HEK293 (cell line): ENCODE measurements at regions not wholly inside any gene's neighbourhood (a gene's known extent, or its start where the extent isn't known, plus 50 kb on each side); places are given as distances from the start of the nearest gene placed in this dataset.

Experiments used
- CTCF ChIA-PET: fragments of 350-600 bp; formaldehyde crosslinking; extraction: SDS; loops from one replicate; lab custom pipeline; 2021; ENCODE audit warnings: antibody characterized with exemption; lab: Yijun Ruan, JAX
- POLR2A ChIA-PET: fragments of 300-600 bp; formaldehyde crosslinking; extraction: SDS; loops from one replicate; lab custom pipeline; 2020; ENCODE audit warnings: antibody characterized with exemption, inconsistent platforms; lab: Yijun Ruan, JAX
- H3K27ac ChIP-seq: fragments of 200-500 bp; sonication (Bioruptor generic); 2 replicates; pipeline ENCODE4 v1.5.1; 2014; ENCODE audit warnings: low read depth, low read length, control low read depth, inconsistent platforms; ENCODE audit errors: extremely low read depth
- H3K36me3 ChIP-seq, 2 experiments: fragments of 200-500 bp in 1 of 2; sonication (Bioruptor generic) in 1 of 2; 1 replicate in 1 of 2; 2 replicates in 1 of 2; pipeline ENCODE4 v1.5.1; 2014 to 2017; ENCODE audit warnings: inconsistent platforms in 2 of 2, low read length in 2 of 2; ENCODE audit not compliant: control insufficient read depth in 2 of 2, insufficient read depth in 1 of 2
- H3K4me1 ChIP-seq: fragments of 200-500 bp; sonication (Bioruptor generic); 2 replicates; pipeline ENCODE4 v1.5.1; 2014; ENCODE audit warnings: mild to moderate bottlenecking, low read length, inconsistent platforms; ENCODE audit not compliant: control insufficient read depth, insufficient read depth
- H3K4me3 ChIP-seq: 2 replicates; pipeline ENCODE4 v1.5.1; 2011; ENCODE audit warnings: low read depth, mild to moderate bottlenecking, control low read depth, low read length, moderate library complexity
- H3K9me3 ChIP-seq: fragments of 200-500 bp; sonication (Bioruptor generic); 2 replicates; pipeline ENCODE4 v1.5.1; 2014; ENCODE audit warnings: low read depth, low read length, inconsistent platforms; ENCODE audit not compliant: control insufficient read depth, insufficient read depth
- BCL11A ChIP-seq: fragments of 450-650 bp; formaldehyde crosslinking; IDR thresholded peaks from 2 replicates; pipeline ENCODE4 v1.5.1; 2016; ENCODE audit warnings: low read depth, missing biosample characterization, missing genetic modification characterization
- GLIS2 ChIP-seq: fragments of 450-650 bp; formaldehyde crosslinking; IDR thresholded peaks from 2 replicates; pipeline ENCODE4 v1.5.1; 2016; ENCODE audit warnings: missing biosample characterization, missing genetic modification characterization
- MZF1 ChIP-seq: fragments of 450-650 bp; formaldehyde crosslinking; IDR thresholded peaks from 2 replicates; pipeline ENCODE4 v1.5.1; 2017; ENCODE audit warnings: missing biosample characterization, missing genetic modification characterization, borderline replicate concordance
- OSR2 ChIP-seq: fragments of 450-650 bp; formaldehyde crosslinking; IDR thresholded peaks from 2 replicates; pipeline ENCODE4 v1.5.1; 2016; ENCODE audit warnings: missing biosample characterization, missing genetic modification characterization
- SP7 ChIP-seq: fragments of 450-650 bp; formaldehyde crosslinking; IDR thresholded peaks from 2 replicates; pipeline ENCODE4 v1.5.1; 2016; ENCODE audit warnings: missing biosample characterization, missing genetic modification characterization
- YY2 ChIP-seq: fragments of 450-650 bp; formaldehyde crosslinking; IDR thresholded peaks from 2 replicates; pipeline ENCODE4 v1.5.1; 2016; ENCODE audit warnings: missing biosample characterization, missing genetic modification characterization
- ZBTB8A ChIP-seq: fragments of 450-650 bp; formaldehyde crosslinking; IDR thresholded peaks from 2 replicates; pipeline ENCODE4 v1.5.1; 2016; ENCODE audit warnings: missing biosample characterization, missing genetic modification characterization
- ZFP3 ChIP-seq: fragments of 450-650 bp; formaldehyde crosslinking; IDR thresholded peaks from 2 replicates; pipeline ENCODE4 v1.5.1; 2016; ENCODE audit warnings: low read depth, missing biosample characterization, missing genetic modification characterization
- ZNF10 ChIP-seq: fragments of 450-650 bp; formaldehyde crosslinking; IDR thresholded peaks from 2 replicates; pipeline ENCODE4 v1.5.1; 2017; ENCODE audit warnings: missing biosample characterization, missing genetic modification characterization
- ZNF169 ChIP-seq: fragments of 450-650 bp; formaldehyde crosslinking; IDR thresholded peaks from 2 replicates; pipeline ENCODE4 v1.5.1; 2016; ENCODE audit warnings: missing biosample characterization, missing genetic modification characterization
- ZNF202 ChIP-seq: fragments of 450-650 bp; formaldehyde crosslinking; IDR thresholded peaks from 2 replicates; pipeline ENCODE4 v1.5.1; 2016; ENCODE audit warnings: missing biosample characterization, missing genetic modification characterization, borderline replicate concordance
- ZNF221 ChIP-seq: fragments of 450-650 bp; formaldehyde crosslinking; IDR thresholded peaks from 2 replicates; pipeline ENCODE4 v1.5.1; 2017; ENCODE audit warnings: missing biosample characterization, missing genetic modification characterization, borderline replicate concordance
- ZNF248 ChIP-seq: fragments of 450-650 bp; formaldehyde crosslinking; IDR thresholded peaks from 2 replicates; pipeline ENCODE4 v1.5.1; 2017; ENCODE audit warnings: missing biosample characterization, missing genetic modification characterization
- ZNF292 ChIP-seq: fragments of 450-650 bp; formaldehyde crosslinking; IDR thresholded peaks from 2 replicates; pipeline ENCODE4 v1.5.1; 2016; ENCODE audit warnings: low read depth, missing biosample characterization, missing genetic modification characterization, borderline replicate concordance
- ZNF311 ChIP-seq: fragments of 450-650 bp; formaldehyde crosslinking; IDR thresholded peaks from 2 replicates; pipeline ENCODE4 v1.5.1; 2017; ENCODE audit warnings: missing biosample characterization, missing genetic modification characterization, borderline replicate concordance
- ZNF558 ChIP-seq: fragments of 450-650 bp; formaldehyde crosslinking; IDR thresholded peaks from 2 replicates; pipeline ENCODE4 v1.5.1; 2016; ENCODE audit warnings: missing biosample characterization, missing genetic modification characterization
- ZNF626 ChIP-seq: fragments of 450-650 bp; sonication (Bioruptor Pico); formaldehyde crosslinking; IDR thresholded peaks from 2 replicates; pipeline ENCODE4 v1.5.1; 2018; ENCODE audit warnings: missing biosample characterization, missing genetic modification characterization, inconsistent platforms
- ZNF777 ChIP-seq: fragments of 450-650 bp; formaldehyde crosslinking; IDR thresholded peaks from 2 replicates; pipeline ENCODE4 v1.5.1; 2017; ENCODE audit warnings: missing biosample characterization, missing genetic modification characterization, borderline replicate concordance
- ZSCAN23 ChIP-seq: fragments of 450-650 bp; formaldehyde crosslinking; IDR thresholded peaks from 2 replicates; pipeline ENCODE4 v1.5.1; 2016; ENCODE audit warnings: missing biosample characterization, missing genetic modification characterization
- TF ChIP-seq, protein P1 (sequence below): fragments of 450-650 bp; formaldehyde crosslinking; IDR thresholded peaks from 2 replicates; pipeline ENCODE4 v1.5.1; 2016; ENCODE audit warnings: missing biosample characterization, missing genetic modification characterization
- TF ChIP-seq, protein P2 (sequence below): fragments of 450-650 bp; formaldehyde crosslinking; IDR thresholded peaks from 2 replicates; pipeline ENCODE4 v1.5.1; 2016; ENCODE audit warnings: missing biosample characterization, missing genetic modification characterization, low read depth
- TF ChIP-seq, protein P3 (sequence below): fragments of 450-650 bp; formaldehyde crosslinking; IDR thresholded peaks from 2 replicates; pipeline ENCODE4 v1.5.1; 2016; ENCODE audit warnings: missing biosample characterization, missing genetic modification characterization
- TF ChIP-seq, protein P4 (sequence below): fragments of 450-650 bp; formaldehyde crosslinking; IDR thresholded peaks from 2 replicates; pipeline ENCODE4 v1.5.1; 2017; ENCODE audit warnings: missing biosample characterization, missing genetic modification characterization

DNA sequence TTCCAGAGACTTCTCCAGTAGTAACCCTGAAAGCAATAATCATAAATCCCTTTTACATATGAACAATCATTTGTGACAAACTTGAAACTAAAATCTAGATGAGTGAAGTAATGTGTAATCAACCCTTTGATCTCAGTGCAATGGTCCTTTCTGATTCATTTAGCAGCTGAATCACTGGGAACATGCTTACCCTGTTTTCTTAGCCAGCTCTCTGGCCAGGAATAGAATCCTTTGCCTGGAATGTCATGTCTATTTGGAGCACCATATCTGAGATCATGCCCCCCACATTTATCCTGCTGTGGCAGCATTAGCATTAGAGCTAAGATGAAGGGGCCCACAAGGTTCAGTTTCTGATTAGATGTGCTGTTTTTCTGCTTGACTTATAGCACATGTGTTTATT is 309.8 kb downstream of the OXSM start (continued):
- TF ChIP-seq, protein P1, sequence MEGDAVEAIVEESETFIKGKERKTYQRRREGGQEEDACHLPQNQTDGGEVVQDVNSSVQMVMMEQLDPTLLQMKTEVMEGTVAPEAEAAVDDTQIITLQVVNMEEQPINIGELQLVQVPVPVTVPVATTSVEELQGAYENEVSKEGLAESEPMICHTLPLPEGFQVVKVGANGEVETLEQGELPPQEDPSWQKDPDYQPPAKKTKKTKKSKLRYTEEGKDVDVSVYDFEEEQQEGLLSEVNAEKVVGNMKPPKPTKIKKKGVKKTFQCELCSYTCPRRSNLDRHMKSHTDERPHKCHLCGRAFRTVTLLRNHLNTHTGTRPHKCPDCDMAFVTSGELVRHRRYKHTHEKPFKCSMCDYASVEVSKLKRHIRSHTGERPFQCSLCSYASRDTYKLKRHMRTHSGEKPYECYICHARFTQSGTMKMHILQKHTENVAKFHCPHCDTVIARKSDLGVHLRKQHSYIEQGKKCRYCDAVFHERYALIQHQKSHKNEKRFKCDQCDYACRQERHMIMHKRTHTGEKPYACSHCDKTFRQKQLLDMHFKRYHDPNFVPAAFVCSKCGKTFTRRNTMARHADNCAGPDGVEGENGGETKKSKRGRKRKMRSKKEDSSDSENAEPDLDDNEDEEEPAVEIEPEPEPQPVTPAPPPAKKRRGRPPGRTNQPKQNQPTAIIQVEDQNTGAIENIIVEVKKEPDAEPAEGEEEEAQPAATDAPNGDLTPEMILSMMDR (tag by site-specific recombination): no peak
- TF ChIP-seq, protein P2, sequence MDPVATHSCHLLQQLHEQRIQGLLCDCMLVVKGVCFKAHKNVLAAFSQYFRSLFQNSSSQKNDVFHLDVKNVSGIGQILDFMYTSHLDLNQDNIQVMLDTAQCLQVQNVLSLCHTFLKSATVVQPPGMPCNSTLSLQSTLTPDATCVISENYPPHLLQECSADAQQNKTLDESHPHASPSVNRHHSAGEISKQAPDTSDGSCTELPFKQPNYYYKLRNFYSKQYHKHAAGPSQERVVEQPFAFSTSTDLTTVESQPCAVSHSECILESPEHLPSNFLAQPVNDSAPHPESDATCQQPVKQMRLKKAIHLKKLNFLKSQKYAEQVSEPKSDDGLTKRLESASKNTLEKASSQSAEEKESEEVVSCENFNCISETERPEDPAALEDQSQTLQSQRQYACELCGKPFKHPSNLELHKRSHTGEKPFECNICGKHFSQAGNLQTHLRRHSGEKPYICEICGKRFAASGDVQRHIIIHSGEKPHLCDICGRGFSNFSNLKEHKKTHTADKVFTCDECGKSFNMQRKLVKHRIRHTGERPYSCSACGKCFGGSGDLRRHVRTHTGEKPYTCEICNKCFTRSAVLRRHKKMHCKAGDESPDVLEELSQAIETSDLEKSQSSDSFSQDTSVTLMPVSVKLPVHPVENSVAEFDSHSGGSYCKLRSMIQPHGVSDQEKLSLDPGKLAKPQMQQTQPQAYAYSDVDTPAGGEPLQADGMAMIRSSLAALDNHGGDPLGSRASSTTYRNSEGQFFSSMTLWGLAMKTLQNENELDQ (tag by site-specific recombination): no peak
- TF ChIP-seq ZNF777 (tag by site-specific recombination): no peak
- TF ChIP-seq YY2: no peak
- TF ChIP-seq ZNF10: no peak
- no peak for TF ChIP-seq ZNF221
- no peak for TF ChIP-seq MZF1 (tag by site-specific recombination)
- TF ChIP-seq, protein P3, sequence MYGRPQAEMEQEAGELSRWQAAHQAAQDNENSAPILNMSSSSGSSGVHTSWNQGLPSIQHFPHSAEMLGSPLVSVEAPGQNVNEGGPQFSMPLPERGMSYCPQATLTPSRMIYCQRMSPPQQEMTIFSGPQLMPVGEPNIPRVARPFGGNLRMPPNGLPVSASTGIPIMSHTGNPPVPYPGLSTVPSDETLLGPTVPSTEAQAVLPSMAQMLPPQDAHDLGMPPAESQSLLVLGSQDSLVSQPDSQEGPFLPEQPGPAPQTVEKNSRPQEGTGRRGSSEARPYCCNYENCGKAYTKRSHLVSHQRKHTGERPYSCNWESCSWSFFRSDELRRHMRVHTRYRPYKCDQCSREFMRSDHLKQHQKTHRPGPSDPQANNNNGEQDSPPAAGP: no peak
- TF ChIP-seq, all 188 proteins: peak for 0

DNA sequence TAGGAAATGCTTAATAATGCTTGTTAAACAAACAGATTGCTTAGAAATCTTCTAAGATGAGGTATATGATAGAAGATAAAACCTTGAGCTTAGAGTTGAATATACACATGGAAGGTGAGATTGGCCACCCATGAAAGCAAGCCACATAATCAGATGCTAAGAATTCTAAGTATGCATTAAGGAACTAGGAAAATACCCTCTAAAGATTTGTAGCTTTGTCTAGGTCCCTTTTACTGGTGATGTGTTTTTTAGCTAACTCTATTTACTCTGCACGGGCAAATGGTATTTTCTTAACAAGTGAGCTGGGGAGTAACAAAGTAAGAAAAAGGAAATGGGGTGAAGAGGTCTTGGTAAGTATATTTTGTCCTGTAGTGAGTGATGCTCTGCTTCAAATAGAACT is 310.3 kb downstream of the OXSM start:
- TF ChIP-seq SP7 (tag by site-specific recombination) (no peak), ZSCAN23 (tag by site-specific recombination) (no peak), ZNF169 (tag by site-specific recombination) (no peak), ZNF248 (no peak)
- Histone ChIP-seq H3K36me3 (no peaks in the 10 kb centered on the region), H3K9me3 (no peaks in the 10 kb centered on the region), H3K27ac (no peak overlapping the region), H3K4me3 (no peak overlapping the region), H3K4me1 (no peaks in the 10 kb centered on the region)
- ChIA-PET POLR2A (no interaction called here), CTCF (no interaction called here)

DNA sequence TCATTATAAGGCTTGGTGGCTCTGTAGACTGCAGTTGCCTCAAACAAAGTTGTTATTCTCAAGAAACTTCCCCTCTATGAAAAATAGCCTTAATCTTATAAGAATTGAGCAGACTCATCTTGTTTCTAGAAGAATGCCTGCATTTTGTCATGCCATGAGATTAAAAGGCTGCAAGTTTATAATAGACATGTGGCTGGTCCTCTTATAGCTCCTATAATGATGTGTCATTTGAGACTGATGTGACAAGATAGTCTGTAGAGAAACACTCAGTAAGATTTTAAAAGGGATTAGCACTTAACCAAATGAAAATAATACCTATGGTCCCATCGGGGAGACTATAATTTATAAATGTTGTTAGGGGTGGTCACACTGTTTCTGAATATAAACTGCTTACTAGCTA is 312.5 kb downstream of the OXSM start:
- Histone ChIP-seq H3K36me3 (no peaks in the 10 kb centered on the region), H3K4me1 (no peaks in the 10 kb centered on the region), H3K4me3 (no peak overlapping the region), H3K27ac (no peak overlapping the region), H3K9me3 (no peaks in the 10 kb centered on the region)
- no peak for TF ChIP-seq ZNF626 (tag by site-specific recombination)
- no peak for TF ChIP-seq ZNF558 (tag by site-specific recombination)
- no peak for TF ChIP-seq BCL11A
- no peak for TF ChIP-seq ZNF292 (tag by site-specific recombination)
- TF ChIP-seq ZBTB8A (tag by site-specific recombination): no peak
- no peak for TF ChIP-seq GLIS2 (tag by site-specific recombination)
- no peak for TF ChIP-seq OSR2 (tag by site-specific recombination)
- TF ChIP-seq ZFP3 (tag by site-specific recombination): no peak
- no peak for TF ChIP-seq ZNF202
- no peak for TF ChIP-seq ZNF311 (tag by site-specific recombination)
- TF ChIP-seq, protein P4, sequence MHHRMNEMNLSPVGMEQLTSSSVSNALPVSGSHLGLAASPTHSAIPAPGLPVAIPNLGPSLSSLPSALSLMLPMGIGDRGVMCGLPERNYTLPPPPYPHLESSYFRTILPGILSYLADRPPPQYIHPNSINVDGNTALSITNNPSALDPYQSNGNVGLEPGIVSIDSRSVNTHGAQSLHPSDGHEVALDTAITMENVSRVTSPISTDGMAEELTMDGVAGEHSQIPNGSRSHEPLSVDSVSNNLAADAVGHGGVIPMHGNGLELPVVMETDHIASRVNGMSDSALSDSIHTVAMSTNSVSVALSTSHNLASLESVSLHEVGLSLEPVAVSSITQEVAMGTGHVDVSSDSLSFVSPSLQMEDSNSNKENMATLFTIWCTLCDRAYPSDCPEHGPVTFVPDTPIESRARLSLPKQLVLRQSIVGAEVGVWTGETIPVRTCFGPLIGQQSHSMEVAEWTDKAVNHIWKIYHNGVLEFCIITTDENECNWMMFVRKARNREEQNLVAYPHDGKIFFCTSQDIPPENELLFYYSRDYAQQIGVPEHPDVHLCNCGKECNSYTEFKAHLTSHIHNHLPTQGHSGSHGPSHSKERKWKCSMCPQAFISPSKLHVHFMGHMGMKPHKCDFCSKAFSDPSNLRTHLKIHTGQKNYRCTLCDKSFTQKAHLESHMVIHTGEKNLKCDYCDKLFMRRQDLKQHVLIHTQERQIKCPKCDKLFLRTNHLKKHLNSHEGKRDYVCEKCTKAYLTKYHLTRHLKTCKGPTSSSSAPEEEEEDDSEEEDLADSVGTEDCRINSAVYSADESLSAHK (tag by site-specific recombination): no peak
- CTCF ChIA-PET: interaction anchor here (0.7 kb wide), 1 partner anchor 241 kb away, joined by 3 read pairs; no protein-coding TSS in a partner anchor
- POLR2A ChIA-PET: no interaction called here
